ENCODE measurements at regions not wholly inside any gene's neighbourhood (a gene's known extent, or its start where the extent isn't known, plus 50 kb on each side); places are given as distances from the start of the nearest gene placed in this dataset.

DNA sequence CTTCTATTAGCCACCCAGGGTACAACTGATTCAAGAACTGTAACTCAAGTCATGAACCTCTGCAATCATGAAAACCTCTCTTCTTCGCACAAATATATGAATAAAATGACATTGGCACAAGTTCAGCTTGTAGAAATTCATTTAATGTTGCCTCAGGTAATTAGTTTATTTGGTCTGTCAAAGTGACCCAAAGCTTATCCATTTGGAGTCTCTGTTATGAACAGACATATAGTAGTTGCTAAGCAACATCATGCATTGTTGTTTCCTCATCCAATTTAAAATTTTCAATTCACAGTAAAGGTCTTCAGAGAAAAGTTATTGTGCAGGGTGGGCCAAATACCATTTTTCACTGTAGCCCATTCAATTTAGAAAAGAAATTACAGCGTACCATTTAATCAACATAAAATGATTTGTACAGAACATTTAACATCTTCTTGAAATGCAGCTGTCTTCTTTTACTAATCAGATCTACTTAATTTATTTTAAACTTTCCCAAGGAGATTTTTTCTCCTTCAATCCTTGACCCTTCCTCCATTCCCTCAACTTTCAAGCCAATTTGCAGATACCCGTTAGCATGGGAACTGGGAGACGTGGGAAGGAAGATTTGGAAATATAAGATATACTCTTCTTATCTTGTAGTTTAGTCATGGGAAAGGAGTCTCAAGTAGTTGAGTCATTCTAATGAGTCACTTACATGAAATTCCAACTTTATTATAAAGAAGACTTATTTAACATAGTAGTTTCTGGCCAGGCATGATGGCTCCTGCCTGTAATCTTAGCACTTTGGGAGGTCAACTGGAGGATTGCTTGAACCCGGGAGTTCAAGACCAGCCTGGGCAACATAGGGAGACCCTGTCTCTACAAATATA is 231.3 kb downstream of the ATPSCKMT start:
- TF ChIP-seq SREBF2 (IDR thresholded peaks at IDR 0.05), result no peak
- TF ChIP-seq, protein P1, sequence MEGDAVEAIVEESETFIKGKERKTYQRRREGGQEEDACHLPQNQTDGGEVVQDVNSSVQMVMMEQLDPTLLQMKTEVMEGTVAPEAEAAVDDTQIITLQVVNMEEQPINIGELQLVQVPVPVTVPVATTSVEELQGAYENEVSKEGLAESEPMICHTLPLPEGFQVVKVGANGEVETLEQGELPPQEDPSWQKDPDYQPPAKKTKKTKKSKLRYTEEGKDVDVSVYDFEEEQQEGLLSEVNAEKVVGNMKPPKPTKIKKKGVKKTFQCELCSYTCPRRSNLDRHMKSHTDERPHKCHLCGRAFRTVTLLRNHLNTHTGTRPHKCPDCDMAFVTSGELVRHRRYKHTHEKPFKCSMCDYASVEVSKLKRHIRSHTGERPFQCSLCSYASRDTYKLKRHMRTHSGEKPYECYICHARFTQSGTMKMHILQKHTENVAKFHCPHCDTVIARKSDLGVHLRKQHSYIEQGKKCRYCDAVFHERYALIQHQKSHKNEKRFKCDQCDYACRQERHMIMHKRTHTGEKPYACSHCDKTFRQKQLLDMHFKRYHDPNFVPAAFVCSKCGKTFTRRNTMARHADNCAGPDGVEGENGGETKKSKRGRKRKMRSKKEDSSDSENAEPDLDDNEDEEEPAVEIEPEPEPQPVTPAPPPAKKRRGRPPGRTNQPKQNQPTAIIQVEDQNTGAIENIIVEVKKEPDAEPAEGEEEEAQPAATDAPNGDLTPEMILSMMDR (IDR thresholded peaks at IDR 0.05), result no peak
- TF ChIP-seq POLR2A (IDR thresholded peaks at IDR 0.05; ENCODE audit: low read length), result no peak
- TF ChIP-seq RFX5 (IDR thresholded peaks at IDR 0.05), result no peak
- TF ChIP-seq EP300 (IDR thresholded peaks at IDR 0.05), result 0 out of 5 replicates have a peak, but pooled peaks of 1 of the 2 experiments have one; percentile 22
- TF ChIP-seq, protein P2, sequence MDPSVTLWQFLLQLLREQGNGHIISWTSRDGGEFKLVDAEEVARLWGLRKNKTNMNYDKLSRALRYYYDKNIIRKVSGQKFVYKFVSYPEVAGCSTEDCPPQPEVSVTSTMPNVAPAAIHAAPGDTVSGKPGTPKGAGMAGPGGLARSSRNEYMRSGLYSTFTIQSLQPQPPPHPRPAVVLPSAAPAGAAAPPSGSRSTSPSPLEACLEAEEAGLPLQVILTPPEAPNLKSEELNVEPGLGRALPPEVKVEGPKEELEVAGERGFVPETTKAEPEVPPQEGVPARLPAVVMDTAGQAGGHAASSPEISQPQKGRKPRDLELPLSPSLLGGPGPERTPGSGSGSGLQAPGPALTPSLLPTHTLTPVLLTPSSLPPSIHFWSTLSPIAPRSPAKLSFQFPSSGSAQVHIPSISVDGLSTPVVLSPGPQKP (IDR thresholded peaks at IDR 0.05; ENCODE audit: low read depth, low read length), result no peak
- no peak for TF ChIP-seq RAD21 (conservative IDR thresholded peaks at IDR 0.05 in 1 of 2, IDR thresholded peaks at IDR 0.05 in 1 of 2)
- TF ChIP-seq USF2 (IDR thresholded peaks at IDR 0.05), result no peak
- TF ChIP-seq BHLHE40 (IDR thresholded peaks at IDR 0.05; ENCODE audit: low read depth, low read length), result no peak
- no peak for TF ChIP-seq JUN (IDR thresholded peaks at IDR 0.05)
